B cell (primary cell): ENCODE measurements at regions not wholly inside any gene's neighbourhood (a gene's known extent, or its start where the extent isn't known, plus 50 kb on each side); places are given as distances from the start of the nearest gene placed in this dataset.

Source experiments
- CTCF ChIP-seq: fragments of 200-600 bp; IDR thresholded peaks from one replicate; pipeline ENCODE4 v1.8.0; 2022; ENCODE audit warnings: antibody characterized with exemption, mild to moderate bottlenecking
- EZH2 ChIP-seq: IDR thresholded peaks from 2 replicates; pipeline ENCODE4 v1.6.1; 2012; ENCODE audit warnings: borderline replicate concordance, low read depth, mild to moderate bottlenecking, moderate library complexity, low read length; ENCODE audit not compliant: insufficient read depth, poor library complexity, severe bottlenecking

GRCh38 chr12:42002563-42002962, 142.1 kb downstream of the GXYLT1 start:
- TF ChIP-seq CTCF (no peak), EZH2 (no peak)
